Neural cell (in vitro differentiated cells): ENCODE measurements at regions not wholly inside any gene's neighbourhood (a gene's known extent, or its start where the extent isn't known, plus 50 kb on each side); places are given as distances from the start of the nearest gene placed in this dataset.

Experiments used
- H2AFZ ChIP-seq: fragments of 200-600, 300-800 bp; sonication (generic), shearing (Covaris generic); 2 replicates; pipeline ENCODE4 v1.6.0; 2014; ENCODE audit warnings: low read depth, mild to moderate bottlenecking, antibody characterized with exemption, low read length, moderate library complexity
- H3F3A ChIP-seq: fragments of 200-600 bp; shearing (Covaris generic); 2 replicates; pipeline ENCODE4 v1.6.1; 2016; ENCODE audit warnings: mild to moderate bottlenecking, moderate library complexity, mixed read lengths, antibody characterized with exemption, low read length; ENCODE audit not compliant: insufficient read depth, poor library complexity, severe bottlenecking
- H3K27ac ChIP-seq: fragments of 200-600, 300-800 bp; sonication (generic), shearing (Covaris generic); 2 replicates; pipeline ENCODE4 v1.5.1; 2014; ENCODE audit warnings: mild to moderate bottlenecking, low read length, moderate library complexity
- H3K27me3 ChIP-seq: fragments of 300-800, 200-600 bp; sonication (generic), shearing (Covaris generic); 2 replicates; pipeline ENCODE4 v1.6.0; 2014; ENCODE audit warnings: mild to moderate bottlenecking, low read depth, low read length, moderate library complexity; ENCODE audit not compliant: insufficient read depth
- H3K36me3 ChIP-seq: fragments of 300-800, 200-600 bp; sonication (generic), shearing (Covaris generic); 2 replicates; pipeline ENCODE4 v1.5.1; 2014; ENCODE audit warnings: mild to moderate bottlenecking, antibody characterized with exemption, low read length, moderate library complexity; ENCODE audit not compliant: insufficient read depth
- H3K4me2 ChIP-seq: fragments of 300-800, 200-600 bp; sonication (generic), shearing (Covaris generic); 2 replicates; pipeline ENCODE4 v1.6.0; 2014; ENCODE audit warnings: mild to moderate bottlenecking, low read length
- H3K4me3 ChIP-seq: fragments of 300-800, 200-600 bp; sonication (generic), shearing (Covaris generic); 2 replicates; pipeline ENCODE4 v1.5.1; 2014; ENCODE audit warnings: mild to moderate bottlenecking, low read length, moderate library complexity
- H3K79me2 ChIP-seq: fragments of 200-600 bp; shearing (Covaris generic); replicated peaks from 2 replicates; pipeline ENCODE4 v1.6.0; 2014; ENCODE audit warnings: mild to moderate bottlenecking, low read length, moderate library complexity; ENCODE audit not compliant: insufficient read depth
- H3K9ac ChIP-seq: fragments of 300-800, 200-600 bp; sonication (generic), shearing (Covaris generic); 2 replicates; pipeline ENCODE4 v1.6.1; 2016; ENCODE audit warnings: mild to moderate bottlenecking, low read length, mixed read lengths
- H3K9me2 ChIP-seq: fragments of 200-600 bp; shearing (Covaris generic); 2 replicates; pipeline ENCODE4 v1.6.1; 2016; ENCODE audit warnings: mild to moderate bottlenecking, low read length, mixed read lengths; ENCODE audit not compliant: insufficient read depth
- H3K9me3 ChIP-seq: fragments of 200-600, 300-800 bp; sonication (generic), shearing (Covaris generic); 2 replicates; pipeline ENCODE4 v1.6.1; 2016; ENCODE audit warnings: mild to moderate bottlenecking, mixed run types, low read length, moderate library complexity, mixed read lengths
- H4K20me1 ChIP-seq: fragments of 200-600 bp; shearing (Covaris generic); 2 replicates; pipeline ENCODE4 v1.6.1; 2016; ENCODE audit warnings: mild to moderate bottlenecking, mixed run types; ENCODE audit not compliant: insufficient read depth
- EZH2 ChIP-seq: fragments of 200-600, 300-800 bp; shearing (Covaris generic), sonication (generic); IDR thresholded peaks from 2 replicates; pipeline ENCODE4 v1.6.1; 2014; ENCODE audit warnings: antibody characterized with exemption, low read length, borderline replicate concordance, mild to moderate bottlenecking; ENCODE audit not compliant: insufficient read depth, poor library complexity, severe bottlenecking
- MXI1 ChIP-seq: fragments of 450-650 bp; conservative IDR thresholded peaks from 2 replicates; pipeline ENCODE4 v1.6.1; 2014; ENCODE audit warnings: antibody characterized with exemption, mild to moderate bottlenecking; ENCODE audit not compliant: poor library complexity, severe bottlenecking
- POLR2AphosphoS5 ChIP-seq: IDR thresholded peaks from 2 replicates; pipeline ENCODE4 v1.6.1; 2012
- RAD21 ChIP-seq: fragments of 450-650 bp; conservative IDR thresholded peaks from 2 replicates; pipeline ENCODE4 v1.6.1; 2014; ENCODE audit warnings: antibody characterized with exemption, mild to moderate bottlenecking, moderate library complexity
- TF ChIP-seq, protein P1 (sequence below): fragments of 450-650 bp; IDR thresholded peaks from 2 replicates; pipeline ENCODE4 v1.5.1; 2014; ENCODE audit warnings: antibody characterized with exemption, mild to moderate bottlenecking, moderate library complexity; ENCODE audit not compliant: poor library complexity, severe bottlenecking
- TF ChIP-seq, protein P2 (sequence below): IDR thresholded peaks from 2 replicates; pipeline ENCODE4 v1.6.1; 2012; ENCODE audit warnings: borderline replicate concordance

DNA sequence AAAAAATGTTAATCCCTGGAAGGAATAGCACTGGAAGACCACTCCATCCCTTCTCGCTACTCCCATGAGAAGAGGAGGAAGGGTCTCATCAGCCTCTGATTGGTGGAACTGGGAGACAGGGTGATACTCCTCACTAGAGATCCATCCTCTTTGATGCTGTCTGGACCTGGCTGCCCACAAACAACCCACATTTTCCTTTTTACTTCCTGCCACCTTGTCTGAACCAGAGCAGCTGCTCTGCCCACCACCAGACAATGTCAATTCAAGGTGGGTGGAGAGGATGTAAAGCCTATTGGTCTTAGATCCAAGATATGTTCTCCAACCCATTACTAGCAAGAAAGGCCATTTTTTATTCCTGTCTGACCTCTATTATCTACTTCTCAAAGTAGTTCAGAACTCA lies 246.9 kb upstream of the TANK start:
- Histone ChIP-seq H3K79me2 (no peaks in the 10 kb centered on the region), H2AFZ (no peak overlapping the region), H3K9me3 (no peaks in the 10 kb centered on the region), H3K9ac (no peak overlapping the region), H4K20me1 (no peaks in the 10 kb centered on the region), H3K27me3 (no peaks in the 10 kb centered on the region), H3F3A (no peaks in the 10 kb centered on the region), H3K27ac (no peak overlapping the region), H3K4me2 (no peak overlapping the region), H3K36me3 (no peaks in the 10 kb centered on the region), H3K9me2 (no peaks in the 10 kb centered on the region), H3K4me3 (no peak overlapping the region)
- TF ChIP-seq, protein P1, sequence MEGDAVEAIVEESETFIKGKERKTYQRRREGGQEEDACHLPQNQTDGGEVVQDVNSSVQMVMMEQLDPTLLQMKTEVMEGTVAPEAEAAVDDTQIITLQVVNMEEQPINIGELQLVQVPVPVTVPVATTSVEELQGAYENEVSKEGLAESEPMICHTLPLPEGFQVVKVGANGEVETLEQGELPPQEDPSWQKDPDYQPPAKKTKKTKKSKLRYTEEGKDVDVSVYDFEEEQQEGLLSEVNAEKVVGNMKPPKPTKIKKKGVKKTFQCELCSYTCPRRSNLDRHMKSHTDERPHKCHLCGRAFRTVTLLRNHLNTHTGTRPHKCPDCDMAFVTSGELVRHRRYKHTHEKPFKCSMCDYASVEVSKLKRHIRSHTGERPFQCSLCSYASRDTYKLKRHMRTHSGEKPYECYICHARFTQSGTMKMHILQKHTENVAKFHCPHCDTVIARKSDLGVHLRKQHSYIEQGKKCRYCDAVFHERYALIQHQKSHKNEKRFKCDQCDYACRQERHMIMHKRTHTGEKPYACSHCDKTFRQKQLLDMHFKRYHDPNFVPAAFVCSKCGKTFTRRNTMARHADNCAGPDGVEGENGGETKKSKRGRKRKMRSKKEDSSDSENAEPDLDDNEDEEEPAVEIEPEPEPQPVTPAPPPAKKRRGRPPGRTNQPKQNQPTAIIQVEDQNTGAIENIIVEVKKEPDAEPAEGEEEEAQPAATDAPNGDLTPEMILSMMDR, result no peak
- TF ChIP-seq EZH2, result no peak

DNA sequence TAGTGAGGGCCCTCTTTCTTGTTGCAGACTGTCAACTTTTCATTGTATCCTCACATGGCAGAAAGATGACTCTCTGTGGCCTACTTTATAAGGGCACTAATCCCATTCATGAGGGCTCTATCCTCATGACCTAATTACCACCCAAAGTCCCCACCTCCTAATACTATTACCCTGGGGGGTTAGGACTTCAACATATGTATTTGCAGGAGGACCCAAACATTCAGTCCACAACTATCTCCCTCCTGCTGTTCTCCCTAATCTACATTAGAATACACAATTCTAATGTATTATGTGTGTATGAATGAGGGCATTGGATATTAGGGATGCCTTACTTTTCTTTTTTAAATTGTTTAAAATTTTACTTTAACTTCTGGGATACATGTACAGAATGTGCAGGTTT lies 246.0 kb upstream of the TANK start:
- H3F3A ChIP-seq, result no peaks in the 10 kb centered on the region
- no peak overlapping the region for H3K4me2 ChIP-seq
- H3K9me3 ChIP-seq, result no peaks in the 10 kb centered on the region
- no peak overlapping the region for H3K9ac ChIP-seq
- H2AFZ ChIP-seq, result no peak overlapping the region
- H3K79me2 ChIP-seq, result no peaks in the 10 kb centered on the region
- no peaks in the 10 kb centered on the region for H3K9me2 ChIP-seq
- H3K27ac ChIP-seq, result no peak overlapping the region
- no peaks in the 10 kb centered on the region for H3K36me3 ChIP-seq
- H4K20me1 ChIP-seq, result no peaks in the 10 kb centered on the region
- no peak overlapping the region for H3K4me3 ChIP-seq
- no peak for TF ChIP-seq POLR2AphosphoS5
- TF ChIP-seq, protein P1, result no peak
- TF ChIP-seq EZH2, result no peak
- TF ChIP-seq RAD21, result no peak
- TF ChIP-seq, protein P2, sequence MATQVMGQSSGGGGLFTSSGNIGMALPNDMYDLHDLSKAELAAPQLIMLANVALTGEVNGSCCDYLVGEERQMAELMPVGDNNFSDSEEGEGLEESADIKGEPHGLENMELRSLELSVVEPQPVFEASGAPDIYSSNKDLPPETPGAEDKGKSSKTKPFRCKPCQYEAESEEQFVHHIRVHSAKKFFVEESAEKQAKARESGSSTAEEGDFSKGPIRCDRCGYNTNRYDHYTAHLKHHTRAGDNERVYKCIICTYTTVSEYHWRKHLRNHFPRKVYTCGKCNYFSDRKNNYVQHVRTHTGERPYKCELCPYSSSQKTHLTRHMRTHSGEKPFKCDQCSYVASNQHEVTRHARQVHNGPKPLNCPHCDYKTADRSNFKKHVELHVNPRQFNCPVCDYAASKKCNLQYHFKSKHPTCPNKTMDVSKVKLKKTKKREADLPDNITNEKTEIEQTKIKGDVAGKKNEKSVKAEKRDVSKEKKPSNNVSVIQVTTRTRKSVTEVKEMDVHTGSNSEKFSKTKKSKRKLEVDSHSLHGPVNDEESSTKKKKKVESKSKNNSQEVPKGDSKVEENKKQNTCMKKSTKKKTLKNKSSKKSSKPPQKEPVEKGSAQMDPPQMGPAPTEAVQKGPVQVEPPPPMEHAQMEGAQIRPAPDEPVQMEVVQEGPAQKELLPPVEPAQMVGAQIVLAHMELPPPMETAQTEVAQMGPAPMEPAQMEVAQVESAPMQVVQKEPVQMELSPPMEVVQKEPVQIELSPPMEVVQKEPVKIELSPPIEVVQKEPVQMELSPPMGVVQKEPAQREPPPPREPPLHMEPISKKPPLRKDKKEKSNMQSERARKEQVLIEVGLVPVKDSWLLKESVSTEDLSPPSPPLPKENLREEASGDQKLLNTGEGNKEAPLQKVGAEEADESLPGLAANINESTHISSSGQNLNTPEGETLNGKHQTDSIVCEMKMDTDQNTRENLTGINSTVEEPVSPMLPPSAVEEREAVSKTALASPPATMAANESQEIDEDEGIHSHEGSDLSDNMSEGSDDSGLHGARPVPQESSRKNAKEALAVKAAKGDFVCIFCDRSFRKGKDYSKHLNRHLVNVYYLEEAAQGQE, result no peak
- no peak for TF ChIP-seq MXI1
- no peaks in the 10 kb centered on the region for H3K27me3 ChIP-seq
